ENCODE measurements at regions not wholly inside any gene's neighbourhood (a gene's known extent, or its start where the extent isn't known, plus 50 kb on each side); places are given as distances from the start of the nearest gene placed in this dataset.

DNA sequence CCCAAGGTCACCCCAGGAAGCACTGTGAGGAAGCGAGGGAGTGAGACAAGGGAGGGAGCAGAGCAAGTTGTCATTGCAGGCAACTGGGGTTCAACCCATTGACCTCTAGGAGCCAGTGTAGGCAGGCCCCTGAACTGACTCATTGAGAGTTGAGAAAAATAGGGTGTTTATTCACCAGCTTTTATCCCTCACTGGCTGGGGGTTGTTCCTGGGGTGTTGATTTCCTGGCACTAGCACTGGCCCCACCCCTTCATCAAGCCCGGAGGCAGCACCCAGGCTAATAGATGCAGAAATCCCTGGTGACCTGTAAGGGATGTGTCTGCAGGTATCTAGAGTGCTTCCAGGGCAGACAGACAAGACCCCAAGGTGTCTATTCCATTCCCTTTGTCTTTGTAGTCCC, 183.9 kb downstream of the ARRDC4 start:
- no peak for TF ChIP-seq CTCF (conservative IDR thresholded peaks at IDR 0.05)
- no peak for TF ChIP-seq ZFX (IDR thresholded peaks at IDR 0.05)
